ENCODE measurements at regions not wholly inside any gene's neighbourhood (a gene's known extent, or its start where the extent isn't known, plus 50 kb on each side); places are given as distances from the start of the nearest gene placed in this dataset.
A peak's percentile ranks its signal among the peaks of the same experiment; 100 is the strongest.

DNA sequence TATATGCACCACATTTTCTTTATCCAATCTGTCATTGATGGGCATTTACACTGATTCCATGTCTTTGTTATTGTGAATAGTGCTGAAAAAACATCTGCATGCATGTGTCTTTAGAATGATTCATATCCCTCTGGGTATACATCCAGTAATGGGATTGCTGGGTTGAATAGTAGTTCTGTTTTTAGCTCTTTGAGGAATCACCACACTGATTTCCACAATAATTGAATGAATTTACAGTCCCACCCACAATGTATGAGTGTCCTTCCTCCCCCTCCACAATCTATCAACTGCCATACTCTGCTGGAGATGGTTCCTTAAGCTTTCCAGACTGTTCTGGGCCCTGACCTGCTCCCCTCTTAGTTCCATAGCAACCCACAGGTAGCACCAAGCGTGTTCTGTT is 667.0 kb downstream of the LIG4 start:
- DNase-seq = no peak

DNA sequence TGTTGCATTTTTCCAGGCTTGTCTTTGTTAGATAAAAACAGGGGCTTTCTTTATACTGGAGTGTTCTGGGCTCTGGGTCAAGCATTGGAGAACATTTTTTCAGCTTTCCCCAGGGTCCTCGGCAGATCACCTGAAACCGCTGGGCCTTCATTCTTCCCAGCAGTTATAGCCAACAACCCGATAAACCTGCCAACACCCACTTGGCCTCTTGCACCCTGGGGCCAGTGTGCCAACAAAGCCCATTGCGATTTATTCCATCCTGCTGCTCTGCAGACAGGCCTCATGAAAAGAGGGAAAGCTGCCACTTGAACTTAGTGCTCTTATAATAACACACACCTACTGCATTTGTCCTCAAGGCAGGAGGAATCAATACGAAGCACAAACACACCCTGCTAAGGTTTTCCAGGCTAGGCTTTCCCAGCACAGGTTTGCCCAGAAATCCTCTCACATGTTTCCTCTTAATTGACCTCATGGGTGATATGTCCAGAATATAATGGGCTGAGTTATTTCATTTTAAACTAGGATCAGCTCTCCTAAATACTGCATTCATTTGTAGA is 669.3 kb downstream of the LIG4 start:
- peak; percentile 92 for DNase-seq

DNA sequence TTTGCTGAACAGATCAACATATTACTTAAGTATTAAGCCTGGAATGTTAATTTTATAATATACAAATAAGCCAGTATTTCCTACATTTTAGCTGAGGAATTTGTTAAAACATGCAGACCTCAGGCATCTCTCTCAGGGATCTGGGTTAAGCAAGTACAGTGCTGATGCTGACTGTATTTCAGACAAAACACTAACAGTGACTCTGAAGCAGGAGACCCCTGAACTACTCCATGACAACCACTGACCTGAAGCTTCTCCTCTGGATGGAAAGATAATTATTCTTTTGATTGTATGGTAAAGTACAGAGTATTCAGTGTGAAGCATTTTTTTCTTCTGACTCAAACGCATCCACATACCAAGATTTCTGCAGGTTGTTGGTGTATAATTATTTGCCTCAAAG is 680.8 kb downstream of the LIG4 start:
- DNase-seq = no peak

DNA sequence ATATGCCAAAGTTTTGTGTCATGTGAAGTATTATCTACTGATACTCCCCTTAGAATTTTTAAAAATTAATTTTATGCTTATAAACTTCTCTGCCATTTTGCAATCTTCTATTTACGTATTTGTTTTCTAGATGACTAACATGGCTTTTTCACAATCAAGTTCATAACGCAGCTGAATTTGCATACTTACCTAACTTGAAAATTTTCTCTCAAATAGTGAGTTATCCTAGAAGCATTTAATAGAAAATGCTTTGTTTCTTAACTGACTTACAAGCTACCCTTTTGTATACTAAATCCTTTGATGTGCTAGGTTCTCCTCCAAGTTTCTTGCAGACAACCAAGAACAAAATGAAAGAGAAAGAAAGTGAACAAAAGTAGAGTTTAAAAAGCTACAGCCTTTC is 683.5 kb downstream of the LIG4 start:
- no peak for DNase-seq

DNA sequence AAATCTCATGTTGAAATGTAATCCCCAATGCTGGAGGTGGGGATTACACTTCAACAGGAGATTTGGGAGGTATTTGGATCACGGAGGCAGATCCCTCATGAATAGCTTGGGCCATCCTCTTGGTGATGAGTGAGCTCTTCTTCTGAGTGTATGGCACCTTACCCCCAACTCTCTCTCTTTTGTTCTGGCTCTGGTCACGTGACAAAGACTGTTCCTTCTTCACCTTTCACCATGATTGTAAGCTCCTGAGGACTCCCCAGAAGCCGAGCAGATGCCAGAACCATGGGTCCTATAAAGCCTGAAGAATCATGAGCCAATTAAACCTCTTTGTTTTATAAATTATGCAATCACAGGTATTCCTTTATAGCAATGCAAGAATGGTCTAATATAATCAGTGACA is 684.2 kb downstream of the LIG4 start:
- DNase-seq = no peak

DNA sequence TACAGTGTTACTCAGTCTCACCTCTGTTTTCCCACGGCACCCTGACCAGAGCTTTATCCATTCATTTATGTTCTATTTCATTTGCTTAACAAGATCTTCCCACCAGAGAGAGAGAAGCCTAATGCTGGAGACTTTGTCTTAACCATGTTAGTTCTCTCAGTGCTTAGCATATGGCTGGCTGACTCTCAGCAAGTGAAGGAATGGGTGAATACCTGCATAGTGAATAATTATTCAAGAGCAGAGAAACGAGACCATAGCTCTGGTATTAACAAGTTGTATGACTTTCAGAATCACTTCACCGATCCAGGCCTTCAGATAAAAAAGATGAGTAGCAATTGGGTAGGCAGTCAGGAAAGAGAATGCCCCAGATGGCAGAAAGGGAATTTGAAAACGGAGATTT is 686.3 kb downstream of the LIG4 start:
- no peak for DNase-seq

DNA sequence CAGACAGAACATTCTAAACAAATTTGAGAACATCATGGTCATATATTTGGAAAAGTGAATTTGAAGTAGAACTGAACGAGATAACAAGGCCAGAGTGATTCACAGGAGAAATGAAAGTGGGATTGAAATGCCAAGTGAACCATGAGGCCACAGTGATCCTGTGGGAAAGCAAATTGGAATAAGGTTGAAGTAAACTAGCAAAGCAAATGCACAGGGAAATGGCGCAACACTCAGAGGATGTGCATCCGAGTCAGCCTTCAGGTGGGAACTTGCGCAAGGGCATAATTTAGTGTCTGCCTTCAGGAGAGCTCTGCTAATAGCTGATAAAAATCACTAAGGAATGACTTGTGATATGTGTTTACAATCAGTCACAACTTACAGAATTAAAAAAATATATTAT is 696.6 kb downstream of the LIG4 start:
- peak; percentile 13 for DNase-seq

DNA sequence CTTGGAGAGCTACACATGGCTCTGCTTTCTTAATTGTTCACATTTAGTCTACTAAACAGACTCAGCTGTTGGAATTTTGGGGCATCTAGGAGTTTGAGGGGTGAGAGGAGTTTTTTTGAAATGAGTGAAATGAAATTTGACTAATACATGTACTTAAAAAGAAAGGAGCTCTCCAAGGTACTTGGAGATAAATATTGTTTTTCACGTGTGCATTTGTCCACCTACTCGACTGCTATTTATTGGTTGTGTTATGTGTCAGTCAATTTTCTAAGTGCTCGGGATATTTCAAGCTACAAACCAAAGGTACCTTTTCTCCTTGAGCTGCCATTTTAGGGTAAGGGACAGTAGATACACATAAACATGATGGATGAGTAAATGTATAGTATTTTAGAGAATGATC is 697.0 kb downstream of the LIG4 start:
- DNase-seq = no peak

DNA sequence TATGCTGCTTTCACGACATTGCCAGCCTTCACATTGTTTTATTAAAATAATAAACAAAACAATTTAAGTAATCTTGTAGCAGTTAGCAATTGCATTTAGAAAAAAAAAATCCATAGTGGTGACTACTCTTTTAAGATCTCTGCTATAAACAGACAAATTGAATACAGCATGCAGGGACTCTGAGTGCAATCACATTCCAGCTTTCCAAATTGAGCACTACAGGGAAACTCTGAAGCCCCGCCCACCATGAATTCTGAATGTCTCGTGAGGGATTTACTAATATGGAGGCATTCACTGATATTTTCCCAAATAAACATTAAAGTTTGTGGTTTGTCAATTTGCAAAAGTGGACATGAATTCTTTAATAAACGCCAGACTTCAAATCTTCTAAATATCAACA is 698.8 kb downstream of the LIG4 start:
- DNase-seq = no peak

DNA sequence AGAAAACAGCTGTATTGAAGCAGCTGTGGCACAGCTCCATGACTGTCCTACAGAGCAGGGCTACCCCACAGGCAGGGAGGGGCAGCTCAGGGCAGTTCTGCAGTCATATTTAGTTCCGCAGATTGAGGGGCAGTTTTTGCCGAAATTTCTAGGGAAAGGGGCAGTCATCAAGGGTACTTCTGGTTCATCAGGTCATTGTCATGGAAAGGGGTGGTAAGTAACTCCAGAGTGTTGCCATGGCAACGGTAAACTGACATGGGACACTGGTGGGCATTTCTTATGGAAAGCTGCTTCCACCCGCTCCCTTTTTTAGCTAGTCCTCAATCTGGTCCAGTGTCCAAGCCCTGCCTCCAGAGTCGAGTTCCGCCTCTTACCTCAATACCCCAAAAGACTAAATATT is 702.8 kb downstream of the LIG4 start:
- no peak for DNase-seq

DNA sequence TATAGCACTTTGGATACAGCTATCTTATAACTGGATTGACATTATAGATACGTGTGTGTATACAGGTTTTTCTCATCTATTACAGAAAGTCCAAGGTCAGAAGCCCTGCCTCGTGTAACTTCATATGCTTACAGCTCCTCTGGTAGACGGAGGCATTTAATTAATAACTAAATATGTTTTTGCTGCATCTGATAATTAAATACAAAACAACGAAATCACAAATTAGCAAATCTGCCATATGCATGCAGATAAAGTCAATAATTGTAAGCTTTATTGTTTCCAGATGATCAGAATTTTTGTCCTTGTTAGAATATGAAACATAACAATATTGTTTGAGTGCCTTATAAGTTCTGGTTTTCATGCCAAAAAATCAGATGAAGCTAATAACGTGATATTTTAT is 717.7 kb downstream of the LIG4 start:
- DNase-seq = no peak

DNA sequence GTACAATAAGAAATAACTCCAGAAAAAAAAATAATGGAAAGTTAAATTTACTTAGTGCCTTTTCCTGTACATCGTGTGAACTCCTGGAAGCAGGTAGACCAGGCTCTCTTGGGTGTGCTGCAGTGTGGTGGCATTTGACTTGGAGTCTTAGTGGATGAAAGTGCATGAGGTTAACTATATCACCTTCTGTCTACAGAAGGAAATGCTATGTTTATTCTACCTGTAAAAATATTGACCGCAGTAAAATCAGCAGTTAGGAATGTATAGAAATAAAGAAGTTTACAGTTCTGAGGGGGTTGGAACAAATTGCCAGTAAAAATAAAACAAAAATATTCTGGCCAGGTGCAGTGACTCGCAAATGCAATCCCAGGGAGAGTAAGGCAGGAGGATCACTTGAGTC is 722.1 kb downstream of the LIG4 start:
- no peak for DNase-seq

DNA sequence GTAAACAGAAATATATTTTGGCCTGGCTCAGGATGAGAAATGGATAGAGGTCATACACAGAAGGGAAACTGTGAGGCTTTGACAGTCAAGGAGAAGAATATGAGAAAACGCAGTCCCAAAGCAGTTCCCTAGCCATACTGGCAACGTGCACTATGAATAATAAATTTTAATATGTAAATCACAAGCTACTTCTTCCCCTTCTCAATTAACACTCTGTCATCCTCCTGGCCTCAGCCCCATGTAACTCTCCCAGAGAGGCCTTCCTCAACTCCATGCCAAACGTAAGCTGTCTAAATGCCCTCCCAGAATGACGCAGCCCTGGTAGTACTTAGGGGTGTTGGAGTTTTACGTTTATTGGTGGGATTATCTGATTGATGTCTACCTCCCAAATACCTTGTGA is 732.6 kb downstream of the LIG4 start:
- DNase-seq = no peak

DNA sequence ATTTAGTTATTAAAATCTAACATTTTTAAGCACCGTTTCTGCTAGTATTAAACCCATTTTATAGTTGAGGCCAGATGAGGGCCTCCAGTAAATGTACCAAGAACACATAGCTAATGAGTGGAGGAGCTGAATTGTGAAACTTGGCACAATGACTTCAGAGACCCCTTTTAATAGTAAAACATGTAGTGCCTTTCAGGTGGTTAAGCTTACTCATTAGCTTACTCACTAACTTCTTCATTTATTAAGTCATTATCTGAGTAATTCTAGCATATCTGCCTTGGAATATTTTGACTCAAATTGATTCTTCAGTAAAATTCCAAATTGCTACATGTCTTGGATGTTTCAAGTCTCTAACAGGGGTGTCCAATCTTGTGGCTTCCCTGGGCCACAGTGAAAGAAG is 735.2 kb downstream of the LIG4 start:
- DNase-seq = no peak

DNA sequence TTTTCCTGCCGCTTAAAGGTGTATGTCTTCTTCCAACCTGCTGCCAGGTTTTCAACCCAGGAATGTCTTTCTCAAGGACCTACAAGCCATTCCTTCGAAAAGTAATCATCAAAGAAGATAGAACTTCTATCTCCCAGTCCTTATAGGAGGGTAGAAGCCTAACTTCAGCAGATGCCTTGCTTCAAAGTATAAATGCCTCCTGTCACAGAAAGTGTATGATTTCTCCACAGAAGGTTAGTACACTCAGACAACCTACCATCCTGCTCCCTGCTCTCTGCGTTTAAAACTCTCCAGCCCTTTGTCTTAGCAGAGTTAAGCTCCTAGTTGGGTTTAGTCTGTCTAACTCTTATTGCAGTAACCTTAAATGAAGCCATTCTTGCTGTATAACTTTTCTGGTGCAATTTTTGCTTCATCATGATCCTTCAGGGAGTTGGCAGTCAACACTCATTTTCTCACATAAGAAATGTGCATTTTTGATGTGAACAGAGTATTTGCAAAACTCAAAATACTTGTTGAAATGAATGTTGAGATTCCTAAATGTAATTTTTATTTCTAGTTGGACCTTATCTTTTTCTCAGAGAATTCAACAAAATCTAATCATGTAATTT is 737.5 kb downstream of the LIG4 start:
- no peak for DNase-seq

DNA sequence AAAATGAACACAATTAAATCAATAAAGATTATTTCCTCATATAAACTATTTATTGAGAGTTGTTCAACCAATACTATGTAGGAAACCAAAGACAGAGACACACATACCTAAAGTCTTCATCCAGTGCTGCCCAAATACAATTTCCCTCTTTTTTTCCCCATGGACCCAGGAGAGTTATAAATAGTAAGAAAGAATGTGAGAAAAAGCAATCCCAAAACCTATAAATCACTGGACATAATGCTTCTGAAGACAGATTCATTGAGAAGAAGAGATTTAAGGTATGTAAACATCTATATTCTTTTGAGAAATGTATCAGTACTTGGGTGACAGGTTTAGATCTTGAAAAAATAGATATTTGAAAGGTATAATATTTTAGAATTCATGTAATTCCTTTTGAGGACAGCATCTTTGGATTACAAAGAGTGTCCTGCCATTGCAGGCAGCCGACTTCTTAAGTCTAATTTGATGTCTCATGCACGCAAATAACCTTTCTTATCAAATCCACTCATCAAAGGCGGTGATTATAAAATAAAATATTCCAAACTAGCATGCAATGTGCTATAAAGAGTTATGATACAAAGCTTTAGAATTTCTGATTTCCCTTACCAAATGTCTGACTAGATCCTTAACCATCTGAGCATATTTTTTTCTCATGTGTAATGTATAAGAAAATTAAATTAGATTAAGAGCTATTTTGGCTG is 739.4 kb downstream of the LIG4 start:
- no peak for DNase-seq

DNA sequence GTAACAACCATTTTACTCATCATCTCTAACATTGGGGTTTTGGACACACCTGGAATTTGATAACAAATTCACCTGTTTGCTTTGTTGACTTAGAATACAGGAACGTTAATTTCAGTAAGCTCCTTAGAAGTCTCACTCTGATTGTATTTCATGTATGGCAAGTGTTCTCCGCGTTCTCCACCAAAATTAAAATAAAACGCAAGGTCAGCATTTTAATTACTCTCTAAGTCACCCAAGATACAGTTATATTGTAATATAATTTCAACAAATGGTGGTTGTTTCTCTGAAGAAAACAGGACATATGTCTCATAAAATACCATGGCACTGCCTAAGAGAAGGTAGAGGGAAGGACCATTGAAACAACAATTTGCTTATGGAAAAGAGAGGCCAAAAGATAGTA is 742.1 kb downstream of the LIG4 start:
- DNase-seq = no peak

DNA sequence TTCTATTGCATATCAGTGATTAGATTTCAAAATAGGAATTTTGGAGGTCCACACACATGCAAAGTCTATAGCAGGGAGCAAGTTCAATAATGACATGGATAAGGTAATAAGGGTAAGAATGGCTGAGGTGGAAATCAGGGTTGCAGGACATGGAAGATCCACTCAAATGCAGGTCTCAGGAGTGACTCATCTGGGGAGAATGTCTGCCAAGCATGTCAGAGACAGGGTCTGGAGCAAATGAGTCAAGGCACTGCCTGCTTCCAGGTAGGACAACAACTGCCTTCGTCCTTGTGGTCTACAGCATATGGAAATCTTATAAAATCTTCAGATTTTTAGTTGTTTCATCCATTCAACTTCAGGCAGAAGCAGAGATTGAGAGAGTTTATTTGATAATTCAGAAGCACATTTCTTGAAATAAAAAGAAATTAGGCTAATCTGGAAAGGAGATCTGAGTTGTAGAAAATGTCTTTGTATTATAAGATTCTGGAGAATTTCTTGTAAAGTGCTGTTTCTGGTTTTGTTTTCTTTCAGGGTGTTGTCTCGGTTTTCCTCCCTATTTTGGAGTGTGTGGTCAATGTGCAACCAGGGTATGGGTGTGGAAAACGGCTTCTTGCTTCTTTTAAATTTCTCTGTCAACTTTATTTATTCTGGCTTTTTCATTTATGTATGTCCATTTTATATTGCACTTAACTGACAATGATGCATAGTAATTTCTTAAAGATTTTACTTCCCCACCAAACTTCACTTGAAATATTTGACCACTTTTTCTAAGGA is 748.8 kb downstream of the LIG4 start:
- DNase-seq = peak; percentile 14

DNA sequence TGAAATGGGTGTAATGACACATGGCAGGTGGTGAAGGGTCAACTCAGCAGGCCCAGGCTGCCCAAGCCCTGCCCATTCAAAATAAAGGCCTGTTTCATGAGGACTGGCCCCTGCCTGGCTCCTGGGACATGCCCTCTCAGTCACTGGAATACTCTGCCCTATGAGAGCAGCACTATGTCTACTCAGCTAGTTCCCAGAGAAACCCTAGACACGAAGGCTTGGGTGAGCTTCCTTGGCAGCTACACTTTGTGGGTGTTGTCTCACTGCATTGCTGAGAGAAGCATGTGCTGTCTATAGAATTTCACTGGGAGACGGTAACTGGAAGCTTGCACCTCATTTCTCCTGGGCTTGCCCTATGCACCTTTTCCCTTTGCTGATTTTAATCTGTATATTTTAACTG is 752.8 kb downstream of the LIG4 start:
- DNase-seq = peak; percentile 26

DNA sequence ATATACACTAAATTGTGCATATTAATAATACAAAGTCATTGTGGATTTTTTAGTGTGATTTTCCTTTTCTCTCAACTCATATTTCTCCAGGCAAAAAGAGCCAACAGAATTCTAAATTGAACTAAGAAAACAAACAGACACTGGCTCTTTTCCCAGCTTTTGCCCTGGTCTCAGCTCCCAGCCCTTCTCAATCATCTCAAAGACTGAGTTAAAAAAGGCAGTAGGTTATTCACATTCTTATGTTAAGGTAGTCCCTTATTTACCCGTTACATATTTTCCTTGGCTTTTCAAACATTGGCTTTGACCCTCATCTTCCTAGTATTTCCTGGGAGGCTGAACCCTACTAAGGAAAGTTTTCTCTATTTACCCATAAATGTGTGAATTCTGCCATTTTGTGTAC is 753.6 kb downstream of the LIG4 start:
- peak; percentile 27 for DNase-seq

DNA sequence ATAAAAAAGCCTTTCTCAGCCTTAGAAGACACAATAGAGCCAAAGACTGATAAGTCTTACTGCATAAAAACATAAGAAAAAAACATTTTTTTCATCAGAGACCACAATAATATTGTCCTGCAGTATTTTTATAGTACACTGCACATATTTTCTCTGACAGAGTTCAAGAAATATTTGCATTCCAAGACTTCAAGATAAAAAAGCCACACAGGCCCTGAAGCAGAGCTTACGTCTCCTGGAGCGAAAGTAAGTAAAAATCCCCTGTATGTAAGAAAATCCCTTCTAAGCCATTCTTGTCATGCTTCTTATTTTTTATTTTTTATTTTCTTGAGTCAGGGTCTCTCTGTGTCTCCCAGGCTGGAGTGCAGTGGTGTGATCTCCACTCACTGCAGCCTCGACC is 755.9 kb downstream of the LIG4 start:
- DNase-seq = no peak

DNA sequence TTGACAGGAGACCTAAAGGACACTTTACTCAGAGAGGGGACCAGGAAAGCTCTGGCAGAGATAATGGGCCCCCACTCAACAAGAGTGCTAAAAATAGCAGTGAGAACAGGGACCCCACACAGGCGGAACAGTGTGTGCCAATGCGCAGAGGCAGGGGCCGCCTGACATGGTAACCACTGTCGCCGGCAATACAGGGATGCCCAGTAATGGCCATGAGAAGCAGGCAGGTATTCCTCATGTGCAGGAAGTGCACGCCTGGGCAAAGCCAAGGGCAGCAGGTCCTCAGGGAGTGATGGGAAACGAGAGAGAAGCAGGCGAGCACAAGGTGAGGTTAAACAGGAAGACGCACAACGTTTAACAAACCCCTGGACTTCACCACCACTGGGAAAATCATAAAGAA is 757.1 kb downstream of the LIG4 start:
- peak; percentile 28 for DNase-seq

DNA sequence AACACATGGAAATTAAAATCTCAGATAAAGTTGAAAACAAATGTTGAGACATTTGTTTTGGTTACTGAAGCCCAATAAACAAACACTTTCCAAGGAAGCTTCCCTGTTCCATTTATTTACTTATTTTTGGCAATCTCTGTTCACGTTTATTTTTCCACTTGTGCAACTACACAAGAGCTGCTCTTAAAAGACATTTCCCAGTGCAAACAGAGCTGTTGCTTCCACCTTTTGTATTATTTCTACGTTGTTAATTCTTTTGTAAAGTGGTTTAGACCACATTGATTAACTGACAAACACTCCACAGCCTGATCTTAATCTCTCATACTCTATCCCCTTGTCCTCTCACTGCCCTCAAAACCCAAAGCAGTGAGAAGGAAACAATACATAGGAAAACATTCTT is 757.6 kb downstream of the LIG4 start:
- DNase-seq = peak; percentile 57

DNA sequence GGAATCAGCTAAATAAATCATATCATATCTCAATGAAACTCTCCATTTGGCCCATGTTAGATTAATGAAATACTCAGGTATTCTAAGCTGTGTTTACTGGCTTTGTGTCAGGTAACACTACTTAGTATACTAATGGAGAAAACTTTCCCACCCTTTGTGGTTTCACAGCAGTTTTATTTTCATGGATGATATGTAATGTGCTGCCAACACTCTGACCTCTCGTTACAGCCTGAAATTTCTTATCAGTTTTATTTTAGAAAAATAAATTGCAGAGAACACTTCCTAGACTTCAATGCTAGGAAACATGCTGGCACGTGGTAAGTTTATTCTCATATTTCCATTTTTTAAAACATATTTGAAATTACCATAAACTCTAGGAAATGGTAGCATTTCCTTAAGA is 758.9 kb downstream of the LIG4 start:
- DNase-seq = no peak
